ENCODE measurements at regions not wholly inside any gene's neighbourhood (a gene's known extent, or its start where the extent isn't known, plus 50 kb on each side); places are given as distances from the start of the nearest gene placed in this dataset.

DNA sequence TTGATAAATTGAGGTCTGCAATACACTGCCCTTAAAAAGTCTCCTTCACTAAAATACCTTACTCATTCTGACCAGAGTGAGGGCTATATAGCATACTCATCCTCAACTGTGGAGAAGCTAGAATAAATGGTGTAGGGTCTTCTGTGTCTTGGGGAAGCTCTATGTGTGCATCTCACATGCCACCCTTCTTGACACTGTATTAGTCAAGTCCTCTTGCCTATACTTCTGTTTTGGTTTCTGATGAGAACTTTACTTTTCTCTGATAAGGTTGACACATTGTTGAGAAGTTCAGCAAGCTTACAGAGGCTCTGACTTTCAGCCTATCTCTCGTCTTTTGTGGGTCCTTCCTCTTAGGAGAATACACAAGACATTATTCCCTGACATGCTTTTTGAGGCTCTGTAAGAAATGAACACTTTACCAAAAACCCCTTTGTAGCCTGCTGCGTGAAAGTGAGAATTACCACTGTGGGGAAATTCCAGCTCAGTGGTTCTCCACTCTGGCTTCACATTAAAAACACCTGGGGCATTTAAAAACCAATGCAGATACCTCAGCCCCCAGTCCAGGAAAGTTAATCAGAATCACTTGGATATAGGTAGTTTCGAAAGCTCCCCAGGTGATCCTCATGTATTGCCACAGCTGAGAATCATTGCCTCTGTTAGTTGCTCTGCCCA is 372.1 kb upstream of the HS3ST5 start:
- no peaks in the 10 kb centered on the region for H3K36me3 ChIP-seq (ENCODE audit: control insufficient read depth, insufficient read depth, low read length)
- no peaks in the 10 kb centered on the region for H3K9me3 ChIP-seq (ENCODE audit: control insufficient read depth, low read length)

DNA sequence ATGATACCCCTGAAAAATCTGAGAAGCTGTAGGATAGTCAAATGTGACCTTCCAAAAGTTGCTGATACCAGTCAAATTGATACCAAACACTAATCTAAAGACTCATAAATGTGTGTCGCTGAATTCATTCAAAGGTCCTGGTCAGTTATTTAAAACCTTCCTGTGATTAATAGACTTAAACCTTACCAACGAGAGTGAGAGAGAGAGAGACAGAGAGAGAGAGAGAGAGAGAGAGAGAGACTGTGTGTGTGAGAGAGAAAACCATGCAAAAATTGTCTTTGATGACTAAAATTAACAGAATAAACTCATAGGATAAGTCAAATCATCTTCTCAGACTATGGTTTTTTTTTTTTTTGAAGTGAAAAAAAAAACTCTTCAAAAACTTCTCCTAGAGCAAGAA is 370.9 kb upstream of the HS3ST5 start:
- H3K9me3 ChIP-seq (ENCODE audit: control insufficient read depth, low read length) = no peaks in the 10 kb centered on the region
- no peak overlapping the region for H3K4me2 ChIP-seq (ENCODE audit: low read length)
- no peaks in the 10 kb centered on the region for H3K79me2 ChIP-seq
- no peak overlapping the region for H2AFZ ChIP-seq
- no peak overlapping the region for H3K9ac ChIP-seq
- TF ChIP-seq, protein P1, sequence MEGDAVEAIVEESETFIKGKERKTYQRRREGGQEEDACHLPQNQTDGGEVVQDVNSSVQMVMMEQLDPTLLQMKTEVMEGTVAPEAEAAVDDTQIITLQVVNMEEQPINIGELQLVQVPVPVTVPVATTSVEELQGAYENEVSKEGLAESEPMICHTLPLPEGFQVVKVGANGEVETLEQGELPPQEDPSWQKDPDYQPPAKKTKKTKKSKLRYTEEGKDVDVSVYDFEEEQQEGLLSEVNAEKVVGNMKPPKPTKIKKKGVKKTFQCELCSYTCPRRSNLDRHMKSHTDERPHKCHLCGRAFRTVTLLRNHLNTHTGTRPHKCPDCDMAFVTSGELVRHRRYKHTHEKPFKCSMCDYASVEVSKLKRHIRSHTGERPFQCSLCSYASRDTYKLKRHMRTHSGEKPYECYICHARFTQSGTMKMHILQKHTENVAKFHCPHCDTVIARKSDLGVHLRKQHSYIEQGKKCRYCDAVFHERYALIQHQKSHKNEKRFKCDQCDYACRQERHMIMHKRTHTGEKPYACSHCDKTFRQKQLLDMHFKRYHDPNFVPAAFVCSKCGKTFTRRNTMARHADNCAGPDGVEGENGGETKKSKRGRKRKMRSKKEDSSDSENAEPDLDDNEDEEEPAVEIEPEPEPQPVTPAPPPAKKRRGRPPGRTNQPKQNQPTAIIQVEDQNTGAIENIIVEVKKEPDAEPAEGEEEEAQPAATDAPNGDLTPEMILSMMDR (IDR thresholded peaks at IDR 0.05) = no peak
- no peaks in the 10 kb centered on the region for H3K27me3 ChIP-seq (ENCODE audit: control insufficient read depth, insufficient read depth, low read length)
- no peak overlapping the region for H3K27ac ChIP-seq
- H3K36me3 ChIP-seq (ENCODE audit: control insufficient read depth, insufficient read depth, low read length) = no peaks in the 10 kb centered on the region
- no peak overlapping the region for H3K4me3 ChIP-seq (ENCODE audit: low read depth, low read length)
- H3K4me1 ChIP-seq = no peaks in the 10 kb centered on the region

More for the DNA sequence above, 372.1 kb upstream of the HS3ST5 start:
- Histone ChIP-seq H3K4me2 (ENCODE audit: low read length) (no peak overlapping the region), H3K27me3 (ENCODE audit: control insufficient read depth, insufficient read depth, low read length) (no peaks in the 10 kb centered on the region), H3K4me1 (no peaks in the 10 kb centered on the region), H3K27ac (no peak overlapping the region), H2AFZ (no peak overlapping the region), H3K4me3 (ENCODE audit: low read depth, low read length) (no peak overlapping the region), H3K9ac (no peak overlapping the region), H3K79me2 (no peaks in the 10 kb centered on the region)
- TF ChIP-seq, protein P1 (IDR thresholded peaks at IDR 0.05) = no peak

DNA sequence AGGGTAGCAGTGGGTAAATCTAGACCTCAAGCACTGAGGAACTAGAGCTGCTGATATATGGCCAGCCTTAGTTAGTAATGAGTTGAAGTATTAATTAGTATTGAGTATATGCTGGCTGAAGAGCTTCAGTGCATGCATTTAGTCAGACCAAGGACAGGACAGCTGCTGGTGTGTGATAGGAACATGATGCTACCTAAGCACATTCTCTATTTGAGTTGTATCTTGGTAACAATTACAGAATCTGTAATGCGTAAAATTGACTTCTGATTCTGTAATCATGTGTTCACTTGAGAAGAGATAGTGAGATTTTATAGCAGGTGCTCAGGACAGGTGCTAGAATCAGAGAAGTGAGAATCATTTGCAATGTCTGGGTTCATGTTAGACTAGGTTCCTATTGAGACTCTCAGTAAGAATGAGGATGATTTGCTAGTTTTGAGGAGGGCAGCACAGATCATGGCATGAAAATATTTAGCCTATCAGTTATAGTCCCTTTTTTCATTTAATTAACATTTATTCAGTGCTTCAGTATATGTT is 369.4 kb upstream of the HS3ST5 start:
- Histone ChIP-seq H3K36me3 (ENCODE audit: control insufficient read depth, insufficient read depth, low read length) (no peaks in the 10 kb centered on the region), H3K27me3 (ENCODE audit: control insufficient read depth, insufficient read depth, low read length) (no peaks in the 10 kb centered on the region), H3K9ac (no peak overlapping the region), H3K4me2 (ENCODE audit: low read length) (no peak overlapping the region), H3K79me2 (no peaks in the 10 kb centered on the region), H3K27ac (no peak overlapping the region), H3K4me3 (ENCODE audit: low read depth, low read length) (no peak overlapping the region), H3K4me1 (no peaks in the 10 kb centered on the region), H2AFZ (no peak overlapping the region), H3K9me3 (ENCODE audit: control insufficient read depth, low read length) (no peaks in the 10 kb centered on the region)
- TF ChIP-seq, protein P1 (IDR thresholded peaks at IDR 0.05) = no peak

DNA sequence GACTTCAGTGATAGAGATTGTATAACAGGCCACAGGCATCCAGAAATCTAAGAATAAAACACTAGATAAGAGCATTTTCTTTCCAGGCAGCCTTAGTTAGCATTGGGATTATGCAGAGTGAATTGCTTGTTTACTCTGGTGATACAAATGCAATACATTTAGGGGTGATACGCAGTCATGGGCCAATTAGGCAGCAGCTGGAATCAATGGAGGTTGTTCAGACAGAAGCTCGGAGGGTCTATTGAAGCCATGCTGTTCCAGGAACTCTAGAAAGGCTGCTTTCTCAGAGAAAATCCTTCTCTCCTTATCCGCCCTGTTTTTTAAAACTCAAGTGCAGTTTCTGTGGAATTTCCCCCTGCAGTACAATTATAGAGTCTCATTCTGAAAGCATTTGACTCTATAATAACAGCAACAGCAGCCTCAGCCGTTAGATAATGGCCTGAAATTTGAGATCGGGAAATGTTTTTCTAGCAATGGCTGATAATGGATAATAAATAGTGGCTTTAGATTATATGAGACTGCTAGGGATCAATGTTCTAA is 364.3 kb upstream of the HS3ST5 start:
- Histone ChIP-seq H3K9me3 (ENCODE audit: control insufficient read depth, low read length) (no peaks in the 10 kb centered on the region), H3K79me2 (no peaks in the 10 kb centered on the region), H3K4me1 (no peaks in the 10 kb centered on the region), H3K9ac (no peak overlapping the region), H3K4me2 (ENCODE audit: low read length) (no peak overlapping the region), H2AFZ (no peak overlapping the region), H3K4me3 (ENCODE audit: low read depth, low read length) (no peak overlapping the region), H3K27ac (no peak overlapping the region), H3K36me3 (ENCODE audit: control insufficient read depth, insufficient read depth, low read length) (no peaks in the 10 kb centered on the region), H3K27me3 (ENCODE audit: control insufficient read depth, insufficient read depth, low read length) (no peaks in the 10 kb centered on the region)
- TF ChIP-seq, protein P1 (IDR thresholded peaks at IDR 0.05) = no peak

DNA sequence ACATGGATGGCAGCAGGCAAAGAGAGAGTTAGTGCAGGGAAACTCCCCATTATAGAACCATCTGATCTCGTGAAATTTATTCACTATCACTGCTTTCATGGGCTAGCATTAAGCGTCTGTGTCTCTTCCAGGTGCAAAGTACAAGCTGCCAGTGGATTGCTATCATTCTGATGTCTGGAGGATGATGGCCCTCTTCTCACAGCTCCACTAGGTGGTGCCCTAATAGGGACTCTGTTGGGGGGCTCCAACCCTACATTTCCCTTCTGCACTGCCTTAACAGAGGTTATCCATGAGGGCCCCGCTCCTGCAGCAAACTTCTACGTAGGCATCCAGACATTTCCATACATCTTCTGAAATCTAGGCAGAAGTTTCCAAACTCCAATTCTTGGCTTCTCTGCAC is 347.8 kb upstream of the HS3ST5 start:
- H3K27me3 ChIP-seq (ENCODE audit: control insufficient read depth, insufficient read depth, low read length) = no peaks in the 10 kb centered on the region
- H2AFZ ChIP-seq = no peak overlapping the region
- no peaks in the 10 kb centered on the region for H3K36me3 ChIP-seq (ENCODE audit: control insufficient read depth, insufficient read depth, low read length)
- TF ChIP-seq, protein P1 (IDR thresholded peaks at IDR 0.05) = no peak
- H3K4me1 ChIP-seq = no peaks in the 10 kb centered on the region
- H3K9ac ChIP-seq = no peak overlapping the region
- no peak overlapping the region for H3K4me3 ChIP-seq (ENCODE audit: low read depth, low read length)
- no peak overlapping the region for H3K27ac ChIP-seq
- H3K4me2 ChIP-seq (ENCODE audit: low read length) = no peak overlapping the region
- H3K9me3 ChIP-seq (ENCODE audit: control insufficient read depth, low read length) = no peaks in the 10 kb centered on the region
- H3K79me2 ChIP-seq = no peaks in the 10 kb centered on the region
